ENCODE measurements at regions not wholly inside any gene's neighbourhood (a gene's known extent, or its start where the extent isn't known, plus 50 kb on each side); places are given as distances from the start of the nearest gene placed in this dataset.
"Not testable (repeated sequence)": the region's sequence is repeated elsewhere in the genome, so short reads cannot be mapped to it uniquely, and the experiment has no call there.

GRCh38 chrX:110509755-110510532 lies 151.3 kb downstream of the RTL9 start:
- no peaks in the 10 kb centered on the region for H3K36me3 ChIP-seq (ENCODE audit: control insufficient read depth, insufficient read depth, low read length)
- TF ChIP-seq CTCF (IDR thresholded peaks at IDR 0.05; ENCODE audit: insufficient read depth, low read length, poor library complexity, severe bottlenecking): no peak
- H3K4me3 ChIP-seq (ENCODE audit: low read depth, low read length): no peak overlapping the region
- DNase-seq (ENCODE audit: low read depth): no peak
- H3K27me3 ChIP-seq (ENCODE audit: control insufficient read depth, insufficient read depth, low read length): no peaks in the 10 kb centered on the region

- H3K27me3 ChIP-seq (ENCODE audit: control insufficient read depth, insufficient read depth, low read length): no peaks in the 10 kb centered on the region
- DNase-seq (ENCODE audit: low read depth): no peak
- no peaks in the 10 kb centered on the region for H3K36me3 ChIP-seq (ENCODE audit: control insufficient read depth, insufficient read depth, low read length)
- H3K4me3 ChIP-seq (ENCODE audit: low read depth, low read length): no peak overlapping the region
- no peak for TF ChIP-seq CTCF (IDR thresholded peaks at IDR 0.05; ENCODE audit: insufficient read depth, low read length, poor library complexity, severe bottlenecking)
Measured at GRCh38 chrX:110511238-110511637, 152.6 kb downstream of the RTL9 start.

DNA sequence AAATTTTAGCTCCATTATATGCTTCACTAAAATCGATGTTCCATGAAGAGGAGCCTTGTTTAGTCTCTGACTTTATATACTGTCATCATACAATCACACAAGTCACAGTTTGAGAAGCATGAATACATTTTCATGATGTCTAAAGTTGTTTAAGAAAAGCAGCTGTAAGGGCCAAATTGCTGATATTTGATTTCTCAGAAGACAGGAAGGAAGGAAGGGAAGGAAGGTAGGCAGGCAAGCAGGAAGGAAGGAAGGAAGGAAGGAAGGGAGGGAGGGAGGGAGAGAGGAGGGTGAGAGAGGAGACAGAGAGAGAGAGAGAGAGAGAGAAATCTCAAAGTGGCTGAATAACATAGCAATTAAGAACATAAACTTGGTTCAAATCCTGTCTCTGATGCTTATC lies 153.7 kb downstream of the RTL9 start:
- Histone ChIP-seq H3K4me3 (ENCODE audit: low read depth, low read length) (no peak overlapping the region), H3K27me3 (ENCODE audit: control insufficient read depth, insufficient read depth, low read length) (no peaks in the 10 kb centered on the region), H3K36me3 (ENCODE audit: control insufficient read depth, insufficient read depth, low read length) (no peaks in the 10 kb centered on the region)
- TF ChIP-seq CTCF (IDR thresholded peaks at IDR 0.05; ENCODE audit: insufficient read depth, low read length, poor library complexity, severe bottlenecking): no peak
- DNase-seq (ENCODE audit: low read depth): no peak

- Histone ChIP-seq H3K4me3 (ENCODE audit: low read depth, low read length) (no peak overlapping the region), H3K36me3 (ENCODE audit: control insufficient read depth, insufficient read depth, low read length) (no peaks in the 10 kb centered on the region), H3K27me3 (ENCODE audit: control insufficient read depth, insufficient read depth, low read length) (no peaks in the 10 kb centered on the region)
- no peak for DNase-seq (ENCODE audit: low read depth)
- TF ChIP-seq CTCF (IDR thresholded peaks at IDR 0.05; ENCODE audit: insufficient read depth, low read length, poor library complexity, severe bottlenecking): no peak
Measured at GRCh38 chrX:110514509-110514908, 155.9 kb downstream of the RTL9 start.

- no peaks in the 10 kb centered on the region for H3K36me3 ChIP-seq (ENCODE audit: control insufficient read depth, insufficient read depth, low read length)
- no peak for TF ChIP-seq CTCF (IDR thresholded peaks at IDR 0.05; ENCODE audit: insufficient read depth, low read length, poor library complexity, severe bottlenecking)
- H3K27me3 ChIP-seq (ENCODE audit: control insufficient read depth, insufficient read depth, low read length): no peaks in the 10 kb centered on the region
- no peak for DNase-seq (ENCODE audit: low read depth)
- H3K4me3 ChIP-seq (ENCODE audit: low read depth, low read length): no peak overlapping the region
Measured at GRCh38 chrX:110519501-110519900, 160.9 kb downstream of the RTL9 start.

- DNase-seq (ENCODE audit: low read depth): no peak
- H3K4me3 ChIP-seq (ENCODE audit: low read depth, low read length): no peak overlapping the region
- no peaks in the 10 kb centered on the region for H3K27me3 ChIP-seq (ENCODE audit: control insufficient read depth, insufficient read depth, low read length)
- H3K36me3 ChIP-seq (ENCODE audit: control insufficient read depth, insufficient read depth, low read length): no peaks in the 10 kb centered on the region
- TF ChIP-seq CTCF (IDR thresholded peaks at IDR 0.05; ENCODE audit: insufficient read depth, low read length, poor library complexity, severe bottlenecking): no peak
Measured at GRCh38 chrX:110519906-110520452, 161.3 kb downstream of the RTL9 start.

DNA sequence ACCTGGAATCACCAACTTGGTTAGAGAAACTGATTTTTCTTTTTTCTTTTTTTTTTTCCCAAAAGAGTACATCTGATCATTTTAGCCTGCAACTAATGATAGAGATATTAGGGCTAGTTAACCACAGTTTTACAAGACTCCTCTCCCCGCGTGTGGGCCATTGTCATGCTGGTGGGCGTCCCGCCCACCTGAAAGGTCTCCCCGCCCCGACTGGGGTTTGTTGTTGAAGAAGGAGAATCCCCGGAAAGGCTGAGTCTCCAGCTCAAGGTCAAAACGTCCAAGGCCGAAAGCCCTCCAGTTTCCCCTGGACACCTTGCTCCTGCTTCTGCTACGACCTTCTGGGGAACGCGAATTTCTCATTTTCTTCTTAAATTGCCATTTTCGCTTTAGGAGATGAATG lies 162.0 kb downstream of the RTL9 start:
- not testable (repeated sequence) for DNase-seq (ENCODE audit: low read depth); H3K4me3 ChIP-seq (ENCODE audit: low read depth, low read length); H3K27me3 ChIP-seq (ENCODE audit: control insufficient read depth, insufficient read depth, low read length); H3K36me3 ChIP-seq (ENCODE audit: control insufficient read depth, insufficient read depth, low read length)
